Kidney (tissue), 13 donors: ENCODE measurements at regions not wholly inside any gene's neighbourhood (a gene's known extent, or its start where the extent isn't known, plus 50 kb on each side); places are given as distances from the start of the nearest gene placed in this dataset.

Source experiments
- DNase-seq, 5 donors: peaks; one replicate each; pipeline ENCODE4 v3.0.0-alpha.2; 2013 to 2020
- FAIRE-seq: peaks from 2 replicates; lab custom pipeline; 2012; peaks lifted over from hg19 to GRCh38; lab: Jason Lieb, UNC
- H3K27ac ChIP-seq, 2 donors: one replicate each; pipeline ENCODE4 v1.7.0; 2013; ENCODE audit warnings: low read depth in 2 of 2, low read length in 2 of 2, inconsistent platforms in 1 of 2
- H3K27me3 ChIP-seq: one replicate; pipeline ENCODE4 v1.7.1; 2013; ENCODE audit warnings: low read length, inconsistent platforms; ENCODE audit not compliant: control insufficient read depth, insufficient read depth
- H3K36me3 ChIP-seq, 3 donors: one replicate each; pipeline versions ENCODE4 v1.7.0 to v1.7.1; 2013; ENCODE audit warnings: low read length in 3 of 3, control low read depth in 1 of 3, inconsistent platforms in 1 of 3; ENCODE audit not compliant: insufficient read depth in 3 of 3, control insufficient read depth in 2 of 3
- H3K4me1 ChIP-seq, 3 donors: one replicate each; pipeline versions ENCODE4 v1.7.0 to v1.7.1; 2013; ENCODE audit warnings: low read length in 3 of 3, inconsistent platforms in 1 of 3, low read depth in 1 of 3; ENCODE audit not compliant: control insufficient read depth in 2 of 3, insufficient read depth in 2 of 3
- H3K4me3 ChIP-seq, 3 donors: one replicate each; pipeline versions ENCODE4 v1.7.0 to v1.8.1; 2013; ENCODE audit warnings: low read length in 3 of 3, control low read depth in 1 of 3, inconsistent platforms in 1 of 3
- H3K9ac ChIP-seq, 3 donors: one replicate each; pipeline versions ENCODE4 v1.7.0 to v1.7.1; 2013; ENCODE audit warnings: low read length in 3 of 3, control low read depth in 1 of 3, inconsistent platforms in 1 of 3
- H3K9me3 ChIP-seq, 3 donors: one replicate each; pipeline versions ENCODE4 v1.7.0 to v1.7.1; 2013; ENCODE audit warnings: low read length in 3 of 3, control low read depth in 1 of 3, inconsistent platforms in 1 of 3; ENCODE audit not compliant: control insufficient read depth in 2 of 3, insufficient read depth in 1 of 3
- intact Hi-C: fragments of 100-400 bp; cut with DNase I; formaldehyde crosslinking; loops from one replicate; pipeline ENCODE4 v1.11.1; 2022
- TF ChIP-seq, protein P1 (sequence below): IDR thresholded peaks from 3 replicates; pipeline ENCODE4 v1.5.1; 2012; ENCODE audit warnings: mild to moderate bottlenecking, moderate library complexity, borderline replicate concordance; ENCODE audit not compliant: insufficient read depth; ENCODE audit errors: extremely low read depth
- donor health status: control.
- donor health status: control.
- donor health status: control.
- donor health status: control.
- donor health status: control.
- donor health status: DM: yes; HTN: yes; CAD: no.
- donor health status: Normal renal cell carcinoma (clear cell type).

GRCh38 chr13:53238261-53238660 lies 209.6 kb downstream of the OLFM4 start:
- Histone ChIP-seq H3K36me3 (no peaks in the 10 kb centered on the region), H3K4me3 (no peak overlapping the region), H3K9me3 (no peaks in the 10 kb centered on the region), H3K27ac (no peak overlapping the region), H3K27me3 (no peaks in the 10 kb centered on the region), H3K4me1 (peaks cover 0 to 4% (median 0%) of the 10 kb centered on the region in 3 donors), H3K9ac (no peak overlapping the region)
- TF ChIP-seq, protein P1, sequence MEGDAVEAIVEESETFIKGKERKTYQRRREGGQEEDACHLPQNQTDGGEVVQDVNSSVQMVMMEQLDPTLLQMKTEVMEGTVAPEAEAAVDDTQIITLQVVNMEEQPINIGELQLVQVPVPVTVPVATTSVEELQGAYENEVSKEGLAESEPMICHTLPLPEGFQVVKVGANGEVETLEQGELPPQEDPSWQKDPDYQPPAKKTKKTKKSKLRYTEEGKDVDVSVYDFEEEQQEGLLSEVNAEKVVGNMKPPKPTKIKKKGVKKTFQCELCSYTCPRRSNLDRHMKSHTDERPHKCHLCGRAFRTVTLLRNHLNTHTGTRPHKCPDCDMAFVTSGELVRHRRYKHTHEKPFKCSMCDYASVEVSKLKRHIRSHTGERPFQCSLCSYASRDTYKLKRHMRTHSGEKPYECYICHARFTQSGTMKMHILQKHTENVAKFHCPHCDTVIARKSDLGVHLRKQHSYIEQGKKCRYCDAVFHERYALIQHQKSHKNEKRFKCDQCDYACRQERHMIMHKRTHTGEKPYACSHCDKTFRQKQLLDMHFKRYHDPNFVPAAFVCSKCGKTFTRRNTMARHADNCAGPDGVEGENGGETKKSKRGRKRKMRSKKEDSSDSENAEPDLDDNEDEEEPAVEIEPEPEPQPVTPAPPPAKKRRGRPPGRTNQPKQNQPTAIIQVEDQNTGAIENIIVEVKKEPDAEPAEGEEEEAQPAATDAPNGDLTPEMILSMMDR: no peak
- FAIRE-seq: no peak
- intact Hi-C loops: no loop called here
- DNase-seq: peak in 3 of 5 donors; percentile 29 to 46 (median 37)

DNA sequence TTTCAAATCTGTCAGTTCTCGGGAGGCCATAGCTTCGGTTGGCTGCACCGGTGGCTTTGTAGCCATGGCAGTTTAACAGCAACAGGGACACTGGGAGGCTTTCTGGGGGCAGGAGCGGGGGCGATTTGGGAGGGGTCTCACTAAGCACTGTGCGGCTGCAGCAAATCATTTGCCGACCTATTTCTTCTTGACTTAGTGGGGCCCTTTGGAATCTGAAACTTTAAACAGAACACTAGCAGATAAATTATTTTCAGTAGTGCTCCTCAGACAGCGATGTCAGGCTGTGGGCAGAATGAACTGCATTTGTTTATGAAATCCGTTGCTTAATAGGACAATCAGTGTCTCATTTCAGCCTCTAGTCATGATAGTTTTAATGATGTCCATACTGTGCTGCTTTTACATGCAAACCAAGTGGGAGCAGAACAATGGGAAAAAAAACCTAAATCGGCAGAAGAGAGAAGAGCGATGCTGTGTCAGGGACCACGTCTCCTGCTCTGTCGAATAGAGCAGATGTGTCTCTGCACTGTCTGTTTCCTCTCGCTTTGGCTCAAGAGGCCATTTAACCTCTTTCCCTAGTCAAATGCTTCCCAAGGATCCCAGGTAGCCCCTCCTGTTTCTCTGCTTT lies 211.9 kb downstream of the OLFM4 start:
- Histone ChIP-seq H3K9ac (no peak overlapping the region), H3K27ac (no peak overlapping the region), H3K36me3 (no peaks in the 10 kb centered on the region), H3K4me1 (peaks cover 0 to 4% (median 0%) of the 10 kb centered on the region in 3 donors), H3K4me3 (no peak overlapping the region), H3K27me3 (no peaks in the 10 kb centered on the region), H3K9me3 (no peaks in the 10 kb centered on the region)
- intact Hi-C loops: no loop called here
- peak in 4 of 5 donors; percentile 69 to 86 (median 78) for DNase-seq
- FAIRE-seq: no peak
- TF ChIP-seq, protein P1: no peak

GRCh38 chr13:53241891-53242348 lies 213.3 kb downstream of the OLFM4 start:
- intact Hi-C loops: no loop called here
- Histone ChIP-seq H3K4me1 (peaks cover 0 to 4% (median 0%) of the 10 kb centered on the region in 3 donors), H3K27me3 (no peaks in the 10 kb centered on the region)

More at GRCh38 chr13:53241891-53242348, 213.3 kb downstream of the OLFM4 start:
- DNase-seq: peak in 4 of 5 donors; percentile 20 to 53 (median 28)
- H3K4me3 ChIP-seq: no peak overlapping the region
- TF ChIP-seq, protein P1: no peak
- FAIRE-seq: no peak
- no peaks in the 10 kb centered on the region for H3K36me3 ChIP-seq
- H3K9me3 ChIP-seq: no peaks in the 10 kb centered on the region
- H3K27ac ChIP-seq: no peak overlapping the region
- no peak overlapping the region for H3K9ac ChIP-seq
